Mucosa of descending colon (tissue), 3 donors: ENCODE measurements at regions not wholly inside any gene's neighbourhood (a gene's known extent, or its start where the extent isn't known, plus 50 kb on each side); places are given as distances from the start of the nearest gene placed in this dataset.
"Not testable (repeated sequence)": the region's sequence is repeated elsewhere in the genome, so short reads cannot be mapped to it uniquely, and the experiment has no call there.

Experiments used
- ATAC-seq: fragments of 200-7000 bp; cut with Tn5 transposase; one replicate; pipeline ENCODE4 v1.9.1; 2020; ENCODE audit warnings: mild to moderate bottlenecking, moderate library complexity
- DNase-seq, 3 donors: peaks; one replicate each; pipeline ENCODE4 v3.0.0-alpha.2; 2020
- H3K36me3 ChIP-seq: fragments of 200-600 bp; one replicate; pipeline ENCODE4 v1.8.0; 2021; ENCODE audit warnings: low read depth, mild to moderate bottlenecking
- H3K4me1 ChIP-seq: fragments of 200-600 bp; one replicate; pipeline ENCODE4 v1.8.0; 2021; ENCODE audit warnings: low read depth, mild to moderate bottlenecking
- H3K4me3 ChIP-seq: fragments of 200-600 bp; one replicate; pipeline ENCODE4 v1.8.0; 2021; ENCODE audit warnings: mild to moderate bottlenecking
- H3K9me3 ChIP-seq: fragments of 200-600 bp; one replicate; pipeline ENCODE4 v1.8.0; 2021; ENCODE audit warnings: mild to moderate bottlenecking
- intact Hi-C, 2 donors: fragments of 100-400 bp; cut with DNase I in 1 of 2; cut with micrococcal nuclease in 1 of 2; formaldehyde crosslinking; loops; one replicate each; pipeline versions ENCODE4 v1.11.0 to v1.11.1; 2022; cut with DNase I, micrococcal nuclease
- TF ChIP-seq, protein P1 (sequence below): fragments of 200-600 bp; IDR thresholded peaks from one replicate; pipeline ENCODE4 v1.8.0; 2022; ENCODE audit warnings: antibody characterized with exemption, mild to moderate bottlenecking
- donor health status: DM: no; HTN: no; CAD: no; lungs with moderate emphysema.
- donor health status: DM: no; HTN: no; CAD: no.
- donor health status: DM: no; HTN: yes; CAD: no.

DNA sequence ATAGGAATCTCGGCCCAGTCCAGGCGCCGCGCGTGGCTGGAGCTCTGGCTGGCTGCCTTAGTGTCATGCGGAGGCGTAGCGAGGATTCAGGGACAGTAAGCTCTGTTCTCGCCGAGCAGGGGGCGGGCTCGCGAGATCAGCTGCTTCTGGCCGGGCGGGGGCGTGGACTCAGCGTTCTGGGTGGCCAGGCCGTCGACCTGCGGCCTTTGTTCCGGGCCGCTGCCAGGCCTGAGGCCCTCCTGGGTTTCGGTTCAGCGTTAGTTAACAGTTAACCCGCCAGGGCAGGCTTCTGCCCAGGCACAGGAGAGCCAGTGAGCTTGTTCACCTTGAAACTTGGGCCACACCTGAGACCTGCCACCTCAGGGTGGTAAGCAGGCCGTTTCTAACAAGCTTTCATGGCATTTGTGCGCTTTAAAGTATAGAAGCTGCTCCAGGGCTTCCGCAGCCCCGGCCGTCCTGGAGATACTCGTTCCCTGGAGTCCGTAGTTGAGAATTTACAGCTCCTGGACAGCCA lies 332.2 kb upstream of the SGCG start:
- Histone ChIP-seq H3K9me3 (no peaks in the 10 kb centered on the region), H3K36me3 (no peaks in the 10 kb centered on the region), H3K4me1 (no peaks in the 10 kb centered on the region), H3K4me3 (no peak overlapping the region)
- peak in 2 of 3 donors; percentile 44 to 57 for DNase-seq
- ATAC-seq = peak; percentile 65
- intact Hi-C loops = no loop called here
- TF ChIP-seq, protein P1, sequence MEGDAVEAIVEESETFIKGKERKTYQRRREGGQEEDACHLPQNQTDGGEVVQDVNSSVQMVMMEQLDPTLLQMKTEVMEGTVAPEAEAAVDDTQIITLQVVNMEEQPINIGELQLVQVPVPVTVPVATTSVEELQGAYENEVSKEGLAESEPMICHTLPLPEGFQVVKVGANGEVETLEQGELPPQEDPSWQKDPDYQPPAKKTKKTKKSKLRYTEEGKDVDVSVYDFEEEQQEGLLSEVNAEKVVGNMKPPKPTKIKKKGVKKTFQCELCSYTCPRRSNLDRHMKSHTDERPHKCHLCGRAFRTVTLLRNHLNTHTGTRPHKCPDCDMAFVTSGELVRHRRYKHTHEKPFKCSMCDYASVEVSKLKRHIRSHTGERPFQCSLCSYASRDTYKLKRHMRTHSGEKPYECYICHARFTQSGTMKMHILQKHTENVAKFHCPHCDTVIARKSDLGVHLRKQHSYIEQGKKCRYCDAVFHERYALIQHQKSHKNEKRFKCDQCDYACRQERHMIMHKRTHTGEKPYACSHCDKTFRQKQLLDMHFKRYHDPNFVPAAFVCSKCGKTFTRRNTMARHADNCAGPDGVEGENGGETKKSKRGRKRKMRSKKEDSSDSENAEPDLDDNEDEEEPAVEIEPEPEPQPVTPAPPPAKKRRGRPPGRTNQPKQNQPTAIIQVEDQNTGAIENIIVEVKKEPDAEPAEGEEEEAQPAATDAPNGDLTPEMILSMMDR = no peak

- H3K36me3 ChIP-seq = no peaks in the 10 kb centered on the region
- no peak for ATAC-seq
- TF ChIP-seq, protein P1 = no peak
- H3K9me3 ChIP-seq = peaks cover 4% of the 10 kb centered on the region
- H3K4me1 ChIP-seq = no peaks in the 10 kb centered on the region
- intact Hi-C loops = no loop called here
- H3K4me3 ChIP-seq = no peak overlapping the region
- DNase-seq = no peak
Observed at GRCh38 chr13:22855926-22856325, 324.9 kb upstream of the SGCG start.

DNA sequence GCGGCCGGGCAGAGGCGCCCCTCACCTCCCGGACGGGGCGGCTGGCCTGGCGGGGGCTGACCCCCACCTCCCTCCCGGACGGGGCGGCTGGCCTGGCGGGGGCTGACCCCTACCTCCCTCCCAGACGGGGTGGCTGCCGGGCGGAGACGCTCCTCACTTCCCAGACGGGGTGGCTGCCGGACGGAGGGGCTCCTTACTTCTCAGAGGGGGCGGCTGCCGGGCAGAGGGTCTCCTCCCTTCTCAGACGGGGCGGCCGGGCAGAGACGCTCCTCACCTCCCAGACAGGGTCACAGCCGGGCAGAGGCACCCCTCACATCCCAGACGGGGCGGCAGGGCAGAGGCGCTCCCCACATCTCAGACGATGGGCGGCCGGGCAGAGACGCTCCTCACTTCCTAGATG lies 321.8 kb upstream of the SGCG start:
- H3K4me3 ChIP-seq, ATAC-seq, intact Hi-C loops, H3K9me3 ChIP-seq, H3K36me3 ChIP-seq, H3K4me1 ChIP-seq, DNase-seq: not testable (repeated sequence)

- H3K4me1 ChIP-seq, ATAC-seq, H3K9me3 ChIP-seq, DNase-seq, H3K36me3 ChIP-seq, H3K4me3 ChIP-seq, intact Hi-C loops: not testable (repeated sequence)
Observed at GRCh38 chr13:22859411-22859810, 321.4 kb upstream of the SGCG start.

GRCh38 chr13:22861958-22862466 lies 318.8 kb upstream of the SGCG start:
- intact Hi-C loops = no loop called here
- no peak for ATAC-seq
- H3K9me3 ChIP-seq = peaks cover 4% of the 10 kb centered on the region

DNA sequence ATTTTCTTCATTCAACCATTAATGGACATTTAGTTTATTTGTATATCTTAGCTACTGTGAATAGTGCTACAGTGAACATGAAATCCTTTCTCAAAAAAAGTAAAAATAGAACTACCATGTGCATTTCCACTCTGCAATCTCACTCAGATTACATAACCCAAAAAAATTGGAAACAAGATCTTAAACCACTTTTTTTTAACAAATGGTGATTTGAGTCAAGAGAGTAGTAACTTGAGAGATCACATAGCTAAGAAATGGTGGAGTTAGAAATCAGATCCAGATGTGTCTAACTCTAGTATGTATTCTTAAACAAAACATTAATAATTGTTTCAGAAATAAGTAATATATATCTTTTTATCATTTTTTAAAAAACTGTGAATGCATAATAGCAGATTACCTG lies 318.3 kb upstream of the SGCG start:
- ATAC-seq (no peak), DNase-seq (no peak)
- Histone ChIP-seq H3K36me3 (no peaks in the 10 kb centered on the region), H3K9me3 (peaks cover 4% of the 10 kb centered on the region), H3K4me3 (no peak overlapping the region), H3K4me1 (no peaks in the 10 kb centered on the region)
- intact Hi-C loops = no loop called here
- TF ChIP-seq, protein P1 = no peak

More at GRCh38 chr13:22861958-22862466, 318.8 kb upstream of the SGCG start:
- DNase-seq = no peak
- Histone ChIP-seq H3K36me3 (no peaks in the 10 kb centered on the region), H3K4me1 (no peaks in the 10 kb centered on the region), H3K4me3 (no peak overlapping the region)
- TF ChIP-seq, protein P1 = no peak

GRCh38 chr13:22866221-22866620 lies 314.6 kb upstream of the SGCG start:
- no peak overlapping the region for H3K4me3 ChIP-seq
- intact Hi-C loops = no loop called here
- TF ChIP-seq, protein P1 = no peak
- DNase-seq = no peak
- H3K9me3 ChIP-seq = no peaks in the 10 kb centered on the region
- no peaks in the 10 kb centered on the region for H3K36me3 ChIP-seq
- no peak for ATAC-seq
- no peaks in the 10 kb centered on the region for H3K4me1 ChIP-seq
